GM12878 (cell line): ENCODE measurements at regions not wholly inside any gene's neighbourhood (a gene's known extent, or its start where the extent isn't known, plus 50 kb on each side); places are given as distances from the start of the nearest gene placed in this dataset.

ENCODE experiments used
- ATAC-seq: fragments of 200-7000 bp; cut with Tn5 transposase; 3 replicates; pipeline ENCODE4 v1.9.1; 2020; ENCODE audit warnings: mild to moderate bottlenecking, moderate library complexity
- BruUV-seq: library from RNA; stranded (reverse); fragments of 400-500 nt; replicated peaks from 2 replicates; lab custom pipeline; 2021; lab: Mats Ljungman, UMichigan
- CTCF ChIA-PET: fragments of 300-600 bp; sonication (Branson Sonifier 250); formaldehyde crosslinking; extraction: SDS; loops from one replicate; lab custom pipeline; 2021; ENCODE audit warnings: inconsistent platforms; lab: Yijun Ruan, JAX
- POLR2A ChIA-PET: fragments of 350-600 bp; formaldehyde crosslinking; extraction: SDS; loops from one replicate; lab custom pipeline; 2021; ENCODE audit warnings: inconsistent platforms; lab: Charles Lee
- RAD21 ChIA-PET: fragments of 300-600 bp; sonication (Branson Sonifier 250); formaldehyde crosslinking; loops from one replicate; lab custom pipeline; 2023; ENCODE audit warnings: antibody characterized with exemption; ENCODE audit not compliant: unreplicated experiment; lab: Charles Lee
- SMC1A ChIA-PET: fragments of 300-600 bp; sonication (Branson Sonifier 250); formaldehyde crosslinking; loops from one replicate; lab custom pipeline; 2023; ENCODE audit not compliant: unreplicated experiment, uncharacterized antibody; lab: Charles Lee
- DNase-seq: peaks from one replicate; pipeline ENCODE4 v3.0.0-alpha.2; 2011; ENCODE audit warnings: low read depth, low spot score
- FAIRE-seq: peaks from 3 replicates; lab custom pipeline; 2011; peaks lifted over from hg19 to GRCh38; lab: Jason Lieb, UNC
- H2AFZ ChIP-seq: 2 replicates; pipeline ENCODE4 v1.6.0; 2011; ENCODE audit warnings: low read depth, low read length, control low read depth; ENCODE audit not compliant: control insufficient read depth
- H3K27ac ChIP-seq: 2 replicates; pipeline ENCODE4 v1.5.1; 2011; ENCODE audit warnings: control low read depth; ENCODE audit not compliant: control insufficient read depth, insufficient read depth
- H3K27me3 ChIP-seq, 2 experiments: replicated peaks in 1 of 2; 2 replicates each; pipeline versions ENCODE4 v1.6.0 to v1.6.1; 2011; ENCODE audit warnings: low read length in 1 of 2; ENCODE audit not compliant: control insufficient read depth in 2 of 2, insufficient read depth in 2 of 2
- H3K36me3 ChIP-seq, 2 experiments: 2 replicates each; pipeline ENCODE4 v1.5.1; 2011; ENCODE audit warnings: low read length in 1 of 2; ENCODE audit not compliant: control insufficient read depth in 2 of 2, insufficient read depth in 2 of 2
- H3K4me1 ChIP-seq: 2 replicates; pipeline ENCODE4 v1.6.1; 2011; ENCODE audit warnings: mild to moderate bottlenecking, low read length, moderate library complexity, mixed read lengths; ENCODE audit not compliant: control insufficient read depth, insufficient read depth
- H3K4me2 ChIP-seq: 2 replicates; pipeline ENCODE4 v1.6.0; 2011; ENCODE audit warnings: control low read depth; ENCODE audit not compliant: control insufficient read depth, insufficient read depth
- H3K4me3 ChIP-seq: fragments of 200-600 bp; sonication (generic); 2 replicates; pipeline ENCODE4 v1.5.1; 2016
- H3K79me2 ChIP-seq: 2 replicates; pipeline ENCODE4 v1.6.0; 2011; ENCODE audit warnings: low read length; ENCODE audit not compliant: control insufficient read depth, insufficient read depth
- H3K9ac ChIP-seq: 2 replicates; pipeline ENCODE4 v1.8.0; 2011; ENCODE audit warnings: low read length, control low read depth, mixed read lengths; ENCODE audit not compliant: control insufficient read depth, insufficient read depth
- H3K9me3 ChIP-seq: replicated peaks from 3 replicates; pipeline ENCODE4 v1.5.1; 2011; ENCODE audit warnings: mild to moderate bottlenecking, low read length; ENCODE audit not compliant: control insufficient read depth, insufficient read depth
- H4K20me1 ChIP-seq: 2 replicates; pipeline ENCODE4 v1.6.0; 2011; ENCODE audit not compliant: control insufficient read depth, insufficient read depth
- CHD1 ChIP-seq: IDR thresholded peaks from 2 replicates; pipeline ENCODE4 v1.6.1; 2012; ENCODE audit warnings: low read depth, low read length, improper control_type of control experiment
- MLLT1 ChIP-seq: fragments of 450-650 bp; IDR thresholded peaks from 2 replicates; pipeline ENCODE4 v1.6.1; 2016; ENCODE audit warnings: mild to moderate bottlenecking
- MYC ChIP-seq: IDR thresholded peaks from 2 replicates; pipeline ENCODE4 v1.6.1; 2011; ENCODE audit warnings: mild to moderate bottlenecking, low read length, moderate library complexity, inconsistent platforms; ENCODE audit not compliant: insufficient read depth, insufficient replicate concordance, insufficient read length, severe bottlenecking
- USF2 ChIP-seq: IDR thresholded peaks from 2 replicates; pipeline ENCODE4 v1.6.1; 2011; ENCODE audit warnings: low read depth, low read length, improper control_type of control experiment, borderline replicate concordance
- WGBS: methylation state at CpG from one replicate; pipeline ENCODE4 v1.1.6; 2016; ENCODE audit warnings: low lambda C conversion rate; ENCODE audit not compliant: insufficient replicate concordance, insufficient coverage; ENCODE audit errors: missing lambda C conversion rate; 5-methylcytosine and 5-hydroxymethylcytosine counted together
- in situ Hi-C: fragments of 300-500 bp; cut with MboI; formaldehyde crosslinking; loops from 9 replicates; pipeline ENCODE4 v1.14.3; 2018; ENCODE audit warnings: mixed read lengths
- intact Hi-C: fragments of 100-400 bp; cut with micrococcal nuclease; formaldehyde crosslinking; loops from one replicate; pipeline ENCODE4 v1.14.2; 2022; ENCODE audit not compliant: unreplicated experiment

GRCh38 chr14:100388103-100389054, 65.2 kb downstream of the SLC25A47 start (continued):
- TF ChIP-seq MLLT1 (no peak), CHD1 (no peak)

- no peak overlapping the region for H3K27ac ChIP-seq
- H3K36me3 ChIP-seq = no peaks in the 10 kb centered on the region
- H2AFZ ChIP-seq = no peak overlapping the region
- no TSS peak for BruUV-seq
- H3K4me3 ChIP-seq = no peak overlapping the region
- H3K4me2 ChIP-seq = no peak overlapping the region
- WGBS = 73% methylated on average over 12 of the region's 12 CpGs
- DNase-seq (no peak), FAIRE-seq (no peak), ATAC-seq (no peak)
- POLR2A ChIA-PET = no interaction called here
- SMC1A ChIA-PET = interaction anchor here (0.6 to 1.0 kb wide), 2 partner anchors 257 to 263 kb away, joined by 3 to 4 read pairs; no protein-coding TSS in a partner anchor
- in situ Hi-C loops = no loop called here
- no peaks in the 10 kb centered on the region for H3K79me2 ChIP-seq
- RAD21 ChIA-PET = no interaction called here
- CTCF ChIA-PET = interaction anchor here (11.5 kb wide), 1 partner anchor 256 kb away, joined by 241 read pairs; no protein-coding TSS in a partner anchor
- no peaks in the 10 kb centered on the region for H4K20me1 ChIP-seq
- no peak for TF ChIP-seq USF2
- no peak for TF ChIP-seq MYC
- no peaks in the 10 kb centered on the region for H3K9me3 ChIP-seq
- peaks cover 2% of the 10 kb centered on the region; the same call in 1 of the 2 replicates for H3K4me1 ChIP-seq
- no peaks in the 10 kb centered on the region for H3K27me3 ChIP-seq
- H3K9ac ChIP-seq = no peak overlapping the region
- intact Hi-C loops = loop anchor here (10.0 kb wide), 1 partner anchor 1235 kb away; no protein-coding TSS in a partner anchor
Measured at GRCh38 chr14:100389497-100390104, 66.5 kb downstream of the SLC25A47 start.
